ENCODE measurements at regions not wholly inside any gene's neighbourhood (a gene's known extent, or its start where the extent isn't known, plus 50 kb on each side); places are given as distances from the start of the nearest gene placed in this dataset.
"Not testable (repeated sequence)": the region's sequence is repeated elsewhere in the genome, so short reads cannot be mapped to it uniquely, and the experiment has no call there.

- Mint-ChIP-seq H3K36me3 (ENCODE audit: low read depth) (no peaks in the 10 kb centered on the region), H3K9me3 (no peaks in the 10 kb centered on the region), H3K4me1 (no peaks in the 10 kb centered on the region), H3K27ac (ENCODE audit: unreplicated experiment) (no peak overlapping the region), H3K27me3 (ENCODE audit: low read depth) (peaks cover 30% of the 10 kb centered on the region), H3K4me3 (no peak overlapping the region)
- DNase-seq (ENCODE audit: low read depth, low spot score): no peak
- no peak for TF ChIP-seq CTCF (conservative IDR thresholded peaks at IDR 0.05)
Observed at GRCh38 chr2:176424746-176425145, 155.5 kb downstream of the MTX2 start.

GRCh38 chr2:176427549-176427948 lies 158.3 kb downstream of the MTX2 start:
- Mint-ChIP-seq H3K9me3 (no peaks in the 10 kb centered on the region), H3K27ac (ENCODE audit: unreplicated experiment) (no peak overlapping the region), H3K36me3 (ENCODE audit: low read depth) (no peaks in the 10 kb centered on the region), H3K4me3 (no peak overlapping the region), H3K4me1 (no peaks in the 10 kb centered on the region), H3K27me3 (ENCODE audit: low read depth) (peaks cover 39% of the 10 kb centered on the region)
- TF ChIP-seq CTCF (conservative IDR thresholded peaks at IDR 0.05): no peak
- no peak for DNase-seq (ENCODE audit: low read depth, low spot score)

GRCh38 chr2:176428944-176429469 lies 159.8 kb downstream of the MTX2 start:
- not testable (repeated sequence) for H3K9me3 Mint-ChIP-seq; H3K27ac Mint-ChIP-seq (ENCODE audit: unreplicated experiment); H3K36me3 Mint-ChIP-seq (ENCODE audit: low read depth); H3K4me3 Mint-ChIP-seq; DNase-seq (ENCODE audit: low read depth, low spot score); H3K4me1 Mint-ChIP-seq
- peaks cover 37% of the 10 kb centered on the region for H3K27me3 Mint-ChIP-seq (ENCODE audit: low read depth)

- Mint-ChIP-seq H3K27ac (ENCODE audit: unreplicated experiment) (no peak overlapping the region), H3K4me3 (no peak overlapping the region), H3K36me3 (ENCODE audit: low read depth) (no peaks in the 10 kb centered on the region), H3K9me3 (no peaks in the 10 kb centered on the region), H3K27me3 (ENCODE audit: low read depth) (peaks cover 25% of the 10 kb centered on the region), H3K4me1 (no peaks in the 10 kb centered on the region)
- TF ChIP-seq CTCF (conservative IDR thresholded peaks at IDR 0.05): no peak
- DNase-seq (ENCODE audit: low read depth, low spot score): no peak
Observed at GRCh38 chr2:176432434-176432833, 163.2 kb downstream of the MTX2 start.

- no peak overlapping the region for H3K27ac Mint-ChIP-seq (ENCODE audit: unreplicated experiment)
Observed at GRCh38 chr2:176435729-176436128, 166.5 kb downstream of the MTX2 start.

GRCh38 chr2:176443946-176444345 lies 174.7 kb downstream of the MTX2 start:
- no peak for DNase-seq (ENCODE audit: low read depth, low spot score)
- H3K27me3 Mint-ChIP-seq (ENCODE audit: low read depth): peaks cover 3% of the 10 kb centered on the region
- H3K4me1 Mint-ChIP-seq: no peaks in the 10 kb centered on the region
- no peaks in the 10 kb centered on the region for H3K36me3 Mint-ChIP-seq (ENCODE audit: low read depth)
- no peak overlapping the region for H3K27ac Mint-ChIP-seq (ENCODE audit: unreplicated experiment)
- TF ChIP-seq CTCF (conservative IDR thresholded peaks at IDR 0.05): no peak
- H3K9me3 Mint-ChIP-seq: no peaks in the 10 kb centered on the region
- no peak overlapping the region for H3K4me3 Mint-ChIP-seq

More at GRCh38 chr2:176435729-176436128, 166.5 kb downstream of the MTX2 start:
- no peak for TF ChIP-seq CTCF (conservative IDR thresholded peaks at IDR 0.05)
- no peaks in the 10 kb centered on the region for H3K4me1 Mint-ChIP-seq
- DNase-seq (ENCODE audit: low read depth, low spot score): no peak
- no peaks in the 10 kb centered on the region for H3K9me3 Mint-ChIP-seq
- peaks cover 4% of the 10 kb centered on the region for H3K27me3 Mint-ChIP-seq (ENCODE audit: low read depth)
- no peak overlapping the region for H3K4me3 Mint-ChIP-seq
- H3K36me3 Mint-ChIP-seq (ENCODE audit: low read depth): no peaks in the 10 kb centered on the region

Measured in neural crest cell (in vitro differentiated cells).